CD8-positive, alpha-beta memory T cell (primary cell): ENCODE measurements at regions not wholly inside any gene's neighbourhood (a gene's known extent, or its start where the extent isn't known, plus 50 kb on each side); places are given as distances from the start of the nearest gene placed in this dataset.
"Not testable (repeated sequence)": the region's sequence is repeated elsewhere in the genome, so short reads cannot be mapped to it uniquely, and the experiment has no call there.

Source experiments
- CTCF ChIA-PET: fragments of 350-600 bp; sonication (Branson Sonifier 250); formaldehyde crosslinking; loops from one replicate; lab custom pipeline; 2021; ENCODE audit warnings: antibody characterized with exemption; lab: Charles Lee
- POLR2A ChIA-PET: fragments of 350-600 bp; sonication (Branson Sonifier 250); formaldehyde crosslinking; loops from one replicate; lab custom pipeline; 2021; ENCODE audit warnings: antibody characterized with exemption; lab: Charles Lee
- DNase-seq, 5 donors: peaks; one replicate each; pipeline versions ENCODE4 v3.0.0 to v3.0.0-alpha.2; 2020 to 2022; ENCODE audit warnings: mixed read lengths in 1 of 5
- H3K27ac ChIP-seq: one replicate; pipeline ENCODE4 v1.7.0; 2013; ENCODE audit warnings: low read depth, mild to moderate bottlenecking, low read length, moderate library complexity
- H3K27me3 ChIP-seq: 2 replicates; pipeline ENCODE4 v1.7.0; 2013; ENCODE audit warnings: low read length, mild to moderate bottlenecking; ENCODE audit not compliant: insufficient read depth, poor library complexity, severe bottlenecking
- H3K36me3 ChIP-seq: 2 replicates; pipeline ENCODE4 v1.7.0; 2013; ENCODE audit warnings: mild to moderate bottlenecking, low read length, moderate library complexity; ENCODE audit not compliant: insufficient read depth
- H3K4me1 ChIP-seq: 2 replicates; pipeline ENCODE4 v1.7.0; 2013; ENCODE audit warnings: mild to moderate bottlenecking, low read length, moderate library complexity; ENCODE audit not compliant: insufficient read depth
- H3K4me3 ChIP-seq: 2 replicates; pipeline ENCODE4 v1.7.0; 2013; ENCODE audit warnings: mild to moderate bottlenecking, low read length
- H3K9me3 ChIP-seq: 2 replicates; pipeline ENCODE4 v1.7.0; 2013; ENCODE audit warnings: mild to moderate bottlenecking, low read length
- H3K27ac Mint-ChIP-seq, 8 donors: one replicate each; pipeline ENCODE4 v1.8.0; 2020 to 2021; ENCODE audit warnings: mixed read lengths in 8 of 8, mild to moderate bottlenecking in 6 of 8, inconsistent platforms in 3 of 8, moderate library complexity in 3 of 8
- H3K27me3 Mint-ChIP-seq, 2 donors: one replicate each; pipeline ENCODE4 v1.8.0; 2020 to 2021; ENCODE audit warnings: mixed read lengths in 2 of 2, mild to moderate bottlenecking in 1 of 2, moderate library complexity in 1 of 2
- H3K36me3 Mint-ChIP-seq, 3 donors: one replicate each; pipeline ENCODE4 v1.8.0; 2020 to 2021; ENCODE audit warnings: mixed read lengths in 3 of 3, inconsistent platforms in 1 of 3, mild to moderate bottlenecking in 1 of 3
- H3K4me1 Mint-ChIP-seq, 3 donors: one replicate each; pipeline ENCODE4 v1.8.0; 2020 to 2021; ENCODE audit warnings: mixed read lengths in 3 of 3, inconsistent platforms in 1 of 3, mild to moderate bottlenecking in 1 of 3
- H3K4me3 Mint-ChIP-seq, 7 donors: one replicate each; pipeline ENCODE4 v1.8.0; 2020 to 2021; ENCODE audit warnings: mixed read lengths in 7 of 7, mild to moderate bottlenecking in 6 of 7, moderate library complexity in 4 of 7, inconsistent platforms in 2 of 7
- H3K9me3 Mint-ChIP-seq, 5 donors: one replicate each; pipeline ENCODE4 v1.8.0; 2020 to 2022; ENCODE audit warnings: mixed read lengths in 5 of 5, mild to moderate bottlenecking in 3 of 5, moderate library complexity in 2 of 5, inconsistent platforms in 1 of 5

DNA sequence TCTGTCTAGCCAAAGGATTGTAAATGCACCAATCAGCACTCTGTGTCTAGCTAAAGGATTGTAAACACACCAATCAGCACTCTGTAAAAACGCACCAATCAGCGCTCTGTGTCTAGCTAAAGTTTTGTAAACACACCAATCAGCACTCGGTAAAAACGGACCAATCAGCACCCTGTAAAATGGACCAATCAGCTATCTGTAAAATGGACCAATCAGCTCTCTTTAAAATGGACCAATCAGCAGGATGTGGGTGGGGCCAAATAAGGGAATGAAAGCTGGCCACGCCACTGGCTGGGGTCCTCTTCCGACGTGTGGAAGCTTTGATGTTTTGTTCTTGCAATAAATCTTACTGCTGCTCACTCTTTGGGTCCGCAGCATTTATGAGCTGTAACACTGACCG lies 151.1 kb upstream of the SPTLC3 start:
- CTCF ChIA-PET, H3K27me3 Mint-ChIP-seq, DNase-seq, H3K4me1 Mint-ChIP-seq, H3K4me1 ChIP-seq, H3K36me3 ChIP-seq, H3K27ac Mint-ChIP-seq, H3K27ac ChIP-seq, H3K9me3 ChIP-seq, H3K27me3 ChIP-seq, POLR2A ChIA-PET, H3K4me3 Mint-ChIP-seq, H3K4me3 ChIP-seq, H3K36me3 Mint-ChIP-seq: not testable (repeated sequence)
- peaks cover 3 to 33% (median 5%) of the 10 kb centered on the region in 5 donors for H3K9me3 Mint-ChIP-seq

DNA sequence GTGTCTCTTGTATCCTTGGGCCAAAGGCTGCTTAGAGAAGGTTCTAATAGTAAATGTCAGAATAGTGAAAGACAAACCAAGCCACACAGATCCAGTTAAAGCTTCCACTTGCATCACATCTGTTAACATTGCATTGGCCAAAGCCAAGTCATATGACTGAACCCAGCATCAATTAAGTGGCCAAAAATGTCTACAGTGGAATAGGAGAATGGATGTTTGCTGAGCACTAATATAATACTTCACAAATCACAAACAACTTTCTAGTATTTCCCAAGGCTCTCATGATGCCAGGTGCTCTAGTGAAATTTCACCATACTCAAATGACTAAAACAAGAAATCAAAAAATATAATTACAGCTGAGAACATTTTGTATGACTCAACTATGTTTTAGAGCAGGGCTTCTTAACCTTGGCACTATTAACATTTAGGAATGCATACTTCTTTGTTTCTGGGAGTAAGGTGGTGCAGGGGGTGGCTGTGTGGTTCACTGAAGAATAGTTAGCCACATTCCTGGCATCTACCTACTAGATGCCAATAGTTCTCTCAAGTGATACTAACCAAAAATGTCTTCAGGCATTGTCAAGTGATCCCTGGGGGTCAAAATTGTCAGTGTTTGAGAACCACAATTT lies 148.0 kb upstream of the SPTLC3 start:
- CTCF ChIA-PET = no interaction called here
- Mint-ChIP-seq H3K36me3 (no peaks in the 10 kb centered on the region), H3K27me3 (peaks cover 0 to 1% of the 10 kb centered on the region in 2 donors), H3K27ac (no peak overlapping the region), H3K9me3 (peaks cover 3 to 22% (median 5%) of the 10 kb centered on the region in 5 donors), H3K4me3 (no peak overlapping the region), H3K4me1 (no peaks in the 10 kb centered on the region)
- H3K9me3 ChIP-seq = peaks cover 3% of the 10 kb centered on the region
- POLR2A ChIA-PET = no interaction called here
- no peak overlapping the region for H3K27ac ChIP-seq
- no peak for DNase-seq
- no peaks in the 10 kb centered on the region for H3K27me3 ChIP-seq
- H3K4me1 ChIP-seq = no peaks in the 10 kb centered on the region
- no peak overlapping the region for H3K4me3 ChIP-seq
- no peaks in the 10 kb centered on the region for H3K36me3 ChIP-seq

DNA sequence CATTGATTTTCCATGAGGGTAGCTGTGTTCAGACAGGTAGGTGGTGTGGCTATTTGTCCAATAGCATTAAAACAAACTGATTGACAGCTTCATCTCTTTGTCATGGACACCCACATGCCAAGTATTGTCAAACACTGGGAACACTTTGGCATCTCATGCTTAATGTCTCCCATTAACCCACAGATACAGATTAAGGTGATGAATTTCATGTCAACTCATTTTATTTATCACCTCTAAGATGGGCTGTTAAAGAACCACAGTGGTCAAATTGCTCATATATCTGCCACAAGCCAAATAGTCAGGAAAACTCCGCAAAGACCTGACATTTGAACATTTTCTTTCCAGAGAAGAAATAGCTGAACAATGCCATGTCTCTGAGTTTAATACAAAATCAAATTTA lies 139.1 kb upstream of the SPTLC3 start:
- Histone ChIP-seq H3K4me1 (no peaks in the 10 kb centered on the region), H3K4me3 (no peak overlapping the region), H3K27me3 (no peaks in the 10 kb centered on the region), H3K27ac (no peak overlapping the region), H3K36me3 (no peaks in the 10 kb centered on the region), H3K9me3 (no peaks in the 10 kb centered on the region)
- H3K27ac Mint-ChIP-seq = no peak overlapping the region
- no peaks in the 10 kb centered on the region for H3K36me3 Mint-ChIP-seq
- POLR2A ChIA-PET = no interaction called here
- peaks cover 0 to 4% (median 0%) of the 10 kb centered on the region in 5 donors for H3K9me3 Mint-ChIP-seq
- no peaks in the 10 kb centered on the region for H3K4me1 Mint-ChIP-seq
- H3K27me3 Mint-ChIP-seq = peaks cover 0 to 1% of the 10 kb centered on the region in 2 donors
- no peak overlapping the region for H3K4me3 Mint-ChIP-seq
- DNase-seq = no peak
- CTCF ChIA-PET = no interaction called here

DNA sequence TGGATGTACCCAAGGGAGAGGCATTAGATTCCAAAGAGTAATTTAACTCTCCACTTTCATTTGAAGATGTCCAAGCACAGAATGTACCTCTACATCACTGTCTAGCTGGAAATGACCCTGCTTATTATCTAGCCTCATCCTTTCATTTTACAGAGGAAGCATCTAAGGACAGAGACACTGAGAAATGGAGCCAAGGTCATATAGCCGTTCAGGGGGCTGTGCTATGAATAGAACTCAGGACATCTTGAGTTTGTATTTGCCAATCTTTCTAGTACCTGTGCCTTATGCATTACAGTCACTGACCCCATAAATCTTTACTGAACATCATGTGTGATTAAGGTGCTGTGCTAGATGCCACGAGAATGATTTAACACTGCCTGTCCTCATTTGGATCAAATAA lies 138.2 kb upstream of the SPTLC3 start:
- H3K27ac Mint-ChIP-seq = no peak overlapping the region
- no peaks in the 10 kb centered on the region for H3K27me3 ChIP-seq
- no peak overlapping the region for H3K27ac ChIP-seq
- H3K36me3 Mint-ChIP-seq = no peaks in the 10 kb centered on the region
- H3K9me3 Mint-ChIP-seq = peaks cover 0 to 4% (median 0%) of the 10 kb centered on the region in 5 donors
- no peaks in the 10 kb centered on the region for H3K4me1 Mint-ChIP-seq
- H3K4me1 ChIP-seq = no peaks in the 10 kb centered on the region
- H3K4me3 Mint-ChIP-seq = no peak overlapping the region
- no peaks in the 10 kb centered on the region for H3K27me3 Mint-ChIP-seq
- no peak overlapping the region for H3K4me3 ChIP-seq
- ChIA-PET POLR2A (no interaction called here), CTCF (no interaction called here)
- no peak for DNase-seq
- no peaks in the 10 kb centered on the region for H3K9me3 ChIP-seq
- H3K36me3 ChIP-seq = no peaks in the 10 kb centered on the region

DNA sequence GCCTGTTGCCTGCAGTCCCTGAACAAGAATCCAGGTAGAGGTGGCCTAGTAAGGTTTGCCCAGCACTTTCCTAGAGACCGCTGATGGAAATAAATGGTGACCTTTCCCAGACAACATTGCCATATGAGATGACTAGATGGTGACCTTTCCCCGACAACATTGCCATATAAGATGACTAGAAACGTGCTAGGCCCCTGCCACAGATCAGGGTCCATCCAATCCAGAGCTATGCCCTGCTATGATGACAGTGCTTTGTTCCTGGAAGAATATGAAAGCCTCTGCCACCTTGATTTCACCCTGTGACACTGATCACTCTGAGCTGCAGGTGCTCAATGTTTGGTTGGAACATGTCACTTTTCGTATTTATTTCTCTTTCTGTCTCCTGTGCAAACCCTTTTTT lies 133.8 kb upstream of the SPTLC3 start:
- Histone ChIP-seq H3K27me3 (no peaks in the 10 kb centered on the region), H3K36me3 (no peaks in the 10 kb centered on the region), H3K4me3 (no peak overlapping the region), H3K27ac (no peak overlapping the region), H3K9me3 (no peaks in the 10 kb centered on the region), H3K4me1 (no peaks in the 10 kb centered on the region)
- H3K36me3 Mint-ChIP-seq = no peaks in the 10 kb centered on the region
- peaks cover 0 to 3% (median 0%) of the 10 kb centered on the region in 5 donors for H3K9me3 Mint-ChIP-seq
- no peak for DNase-seq
- H3K4me1 Mint-ChIP-seq = no peaks in the 10 kb centered on the region
- CTCF ChIA-PET = no interaction called here
- H3K27ac Mint-ChIP-seq = no peak overlapping the region
- no peak overlapping the region for H3K4me3 Mint-ChIP-seq
- POLR2A ChIA-PET = no interaction called here
- H3K27me3 Mint-ChIP-seq = no peaks in the 10 kb centered on the region

DNA sequence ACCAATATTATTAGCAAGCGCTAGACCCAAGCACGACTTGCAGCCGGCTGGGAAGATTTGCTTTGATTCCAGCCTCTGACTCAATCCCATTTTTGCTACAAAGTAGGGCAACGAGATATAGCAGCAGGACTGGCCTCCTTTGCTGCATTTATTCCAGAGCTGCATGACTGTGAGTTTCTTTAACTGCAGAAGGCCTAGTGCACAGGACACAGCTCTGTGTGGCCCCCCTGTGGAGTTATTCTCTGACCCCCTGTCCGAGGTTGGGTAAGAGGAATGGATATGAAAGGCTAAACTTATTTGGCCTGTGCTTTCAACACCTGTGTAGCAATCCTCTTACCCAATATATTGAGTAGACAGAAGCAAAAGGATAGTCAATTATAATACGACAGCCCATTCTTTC lies 133.3 kb upstream of the SPTLC3 start:
- Histone ChIP-seq H3K4me3 (no peak overlapping the region), H3K36me3 (no peaks in the 10 kb centered on the region), H3K4me1 (no peaks in the 10 kb centered on the region), H3K27me3 (no peaks in the 10 kb centered on the region), H3K9me3 (no peaks in the 10 kb centered on the region), H3K27ac (no peak overlapping the region)
- no peak overlapping the region for H3K4me3 Mint-ChIP-seq
- no peaks in the 10 kb centered on the region for H3K4me1 Mint-ChIP-seq
- ChIA-PET POLR2A (no interaction called here), CTCF (no interaction called here)
- no peak for DNase-seq
- H3K9me3 Mint-ChIP-seq = peaks cover 0 to 3% (median 0%) of the 10 kb centered on the region in 5 donors
- no peaks in the 10 kb centered on the region for H3K36me3 Mint-ChIP-seq
- H3K27me3 Mint-ChIP-seq = no peaks in the 10 kb centered on the region
- no peak overlapping the region for H3K27ac Mint-ChIP-seq

DNA sequence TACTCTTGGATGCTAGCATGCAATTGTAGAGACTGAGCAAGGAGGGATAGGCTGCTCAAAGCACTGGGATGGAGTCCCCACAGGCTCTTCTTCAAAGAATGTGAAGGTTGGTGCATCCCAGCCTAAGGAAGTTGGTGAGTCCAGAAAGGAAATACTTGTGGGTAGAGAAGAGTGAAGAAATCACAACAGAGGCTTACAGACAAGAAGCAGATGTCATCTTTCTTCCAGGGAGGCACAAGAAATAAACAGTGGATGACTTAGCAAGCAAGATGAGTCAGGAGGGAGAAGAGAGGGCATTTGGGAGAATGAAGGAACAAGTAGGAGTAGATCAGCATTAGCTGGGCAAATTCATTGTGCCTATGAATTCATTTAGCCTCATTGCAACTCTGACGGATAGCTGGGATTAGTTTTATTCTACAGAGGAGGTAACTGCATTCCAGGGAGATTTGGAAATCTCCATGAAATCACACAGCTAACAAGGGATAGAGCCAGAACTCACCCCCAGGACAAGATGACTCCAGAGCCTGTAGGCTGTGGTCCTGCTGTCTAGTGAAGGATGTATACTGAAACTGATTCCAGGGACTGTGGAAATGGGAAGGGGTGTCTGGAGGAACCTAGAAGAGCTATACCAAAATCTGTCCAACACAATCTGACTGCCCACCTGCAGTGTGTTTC lies 125.8 kb upstream of the SPTLC3 start:
- CTCF ChIA-PET = no interaction called here
- Mint-ChIP-seq H3K27me3 (peaks cover 0 to 1% of the 10 kb centered on the region in 2 donors), H3K9me3 (peaks cover 0 to 10% (median 1%) of the 10 kb centered on the region in 5 donors), H3K4me1 (no peaks in the 10 kb centered on the region), H3K4me3 (no peak overlapping the region), H3K36me3 (no peaks in the 10 kb centered on the region), H3K27ac (no peak overlapping the region)
- no peaks in the 10 kb centered on the region for H3K9me3 ChIP-seq
- POLR2A ChIA-PET = no interaction called here
- DNase-seq = no peak
- no peaks in the 10 kb centered on the region for H3K4me1 ChIP-seq
- H3K36me3 ChIP-seq = no peaks in the 10 kb centered on the region
- no peaks in the 10 kb centered on the region for H3K27me3 ChIP-seq
- no peak overlapping the region for H3K4me3 ChIP-seq
- no peak overlapping the region for H3K27ac ChIP-seq

DNA sequence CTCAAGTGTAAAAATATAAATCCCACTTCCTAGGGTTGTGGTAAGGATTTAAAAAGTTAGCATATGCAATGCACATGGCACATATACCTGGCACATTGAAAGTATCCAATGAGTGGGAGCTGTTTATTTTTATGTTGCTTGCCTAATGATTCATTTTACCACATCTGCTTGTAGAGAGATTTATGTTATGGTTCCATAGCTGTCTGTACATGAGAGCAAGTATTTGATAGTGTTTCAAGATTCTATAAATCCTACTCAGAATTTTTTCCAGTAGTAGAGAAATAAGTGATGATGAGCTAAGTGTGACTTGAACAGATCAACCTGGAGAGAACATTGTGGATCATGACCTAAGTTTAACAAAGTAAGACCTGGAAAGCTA lies 125.3 kb upstream of the SPTLC3 start:
- H3K9me3 Mint-ChIP-seq = peaks cover 0 to 13% (median 1%) of the 10 kb centered on the region in 5 donors
- H3K36me3 Mint-ChIP-seq = no peaks in the 10 kb centered on the region
- H3K27ac Mint-ChIP-seq = no peak overlapping the region
- Histone ChIP-seq H3K4me1 (no peaks in the 10 kb centered on the region), H3K27me3 (no peaks in the 10 kb centered on the region), H3K36me3 (no peaks in the 10 kb centered on the region), H3K27ac (no peak overlapping the region), H3K4me3 (no peak overlapping the region), H3K9me3 (no peaks in the 10 kb centered on the region)
- H3K4me3 Mint-ChIP-seq = no peak overlapping the region
- ChIA-PET CTCF (no interaction called here), POLR2A (no interaction called here)
- DNase-seq = no peak
- peaks cover 0 to 1% of the 10 kb centered on the region in 2 donors for H3K27me3 Mint-ChIP-seq
- H3K4me1 Mint-ChIP-seq = no peaks in the 10 kb centered on the region
